Upper lobe of left lung (tissue), 6 donors: ENCODE measurements at regions not wholly inside any gene's neighbourhood (a gene's known extent, or its start where the extent isn't known, plus 50 kb on each side); places are given as distances from the start of the nearest gene placed in this dataset.
"Not testable (repeated sequence)": the region's sequence is repeated elsewhere in the genome, so short reads cannot be mapped to it uniquely, and the experiment has no call there.

Experiments
- ATAC-seq, 2 donors: fragments of 200-7000 bp; cut with Tn5 transposase; one replicate each; pipeline ENCODE4 v1.9.1; 2022; ENCODE audit warnings: mild to moderate bottlenecking in 2 of 2, moderate library complexity in 2 of 2; ENCODE audit not compliant: low FRiP score in 2 of 2
- DNase-seq, 2 donors: peaks; one replicate each; pipeline ENCODE4 v3.0.0-alpha.2; 2019 to 2020
- H3K27ac ChIP-seq, 4 donors: fragments of 200-600 bp; sonication (generic); one replicate each; pipeline ENCODE4 v1.5.1; 2016 to 2019
- H3K27me3 ChIP-seq, 4 donors: fragments of 200-600 bp; sonication (generic); one replicate each; pipeline ENCODE4 v1.5.1; 2017 to 2019
- H3K36me3 ChIP-seq, 4 donors: fragments of 200-600 bp; sonication (generic); one replicate each; pipeline ENCODE4 v1.5.1; 2016 to 2019
- H3K4me1 ChIP-seq, 4 donors: fragments of 200-600 bp; sonication (generic); one replicate each; pipeline ENCODE4 v1.5.1; 2018 to 2019
- H3K4me3 ChIP-seq, 4 donors: fragments of 200-600 bp; sonication (generic); one replicate each; pipeline ENCODE4 v1.5.1; 2017 to 2019; ENCODE audit warnings: mild to moderate bottlenecking in 2 of 4, moderate library complexity in 1 of 4
- H3K9me3 ChIP-seq, 4 donors: fragments of 200-600 bp; sonication (generic); one replicate each; pipeline ENCODE4 v1.5.1; 2018 to 2019
- EP300 ChIP-seq, 4 donors: sonication (generic); formaldehyde crosslinking; IDR thresholded peaks; one replicate each; pipeline ENCODE4 v1.5.1; 2017; ENCODE audit warnings: antibody characterized with exemption in 4 of 4, control low read depth in 2 of 4
- POLR2A ChIP-seq, 4 donors: fragments of 450-650 bp; IDR thresholded peaks; one replicate each; pipeline ENCODE4 v1.5.1; 2016 to 2017; ENCODE audit warnings: antibody characterized with exemption in 4 of 4, mild to moderate bottlenecking in 2 of 4
- POLR2AphosphoS5 ChIP-seq, 2 donors: sonication (generic); formaldehyde crosslinking; IDR thresholded peaks; one replicate each; pipeline ENCODE4 v1.5.1; 2017; ENCODE audit warnings: antibody characterized with exemption in 2 of 2
- WGBS, 2 donors: methylation state at CpG; one replicate each; pipeline ENCODE4 v1.1.5; 2017 to 2018; 5-methylcytosine and 5-hydroxymethylcytosine counted together
- TF ChIP-seq, protein P1 (sequence below), 6 experiments: fragments of 450-650 bp in 4 of 6; fragments of 200-600 bp in 2 of 6; sonication (generic) in 2 of 6; IDR thresholded peaks; one replicate each; pipeline ENCODE4 v1.5.1; 2016 to 2019; ENCODE audit warnings: antibody characterized with exemption in 6 of 6
- donor health status: DM: no; HTN: no; CAD: no; lungs with moderate emphysema.
- donor health status: DM: no; HTN: yes; CAD: no; lungs with severe emphysema.

DNA sequence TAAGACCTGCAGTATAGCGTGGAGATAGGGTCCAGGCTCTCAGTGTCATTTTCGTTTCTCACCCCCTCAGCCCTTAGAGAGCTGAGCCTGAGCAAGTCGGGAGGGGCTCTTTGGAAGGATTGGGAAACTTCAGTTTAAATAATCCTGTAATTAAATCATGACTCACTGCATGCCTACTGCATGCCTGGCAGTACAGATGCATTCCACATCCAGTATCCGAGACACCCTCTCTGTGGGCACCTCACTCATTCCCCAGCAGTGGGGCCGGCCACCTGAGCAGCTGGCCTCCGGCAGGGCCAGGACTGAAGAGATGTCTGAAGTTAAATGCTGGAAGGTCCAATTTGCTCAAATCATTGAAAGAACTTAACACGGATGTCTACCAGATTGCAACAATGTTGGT is 316.6 kb downstream of the THBS2 start:
- WGBS, 2 donors: 69 to 74% methylated on average over 7 of the region's 7 CpGs
- ATAC-seq (no peak), DNase-seq (no peak)
- Histone ChIP-seq H3K36me3 (no peaks in the 10 kb centered on the region), H3K4me1 (no peaks in the 10 kb centered on the region), H3K27ac (no peak overlapping the region), H3K27me3 (no peaks in the 10 kb centered on the region), H3K4me3 (no peak overlapping the region), H3K9me3 (peaks cover 0 to 2% (median 0%) of the 10 kb centered on the region in 4 donors)
- TF ChIP-seq POLR2AphosphoS5 (IDR thresholded peaks at IDR 0.05): no peak
- TF ChIP-seq, protein P1, sequence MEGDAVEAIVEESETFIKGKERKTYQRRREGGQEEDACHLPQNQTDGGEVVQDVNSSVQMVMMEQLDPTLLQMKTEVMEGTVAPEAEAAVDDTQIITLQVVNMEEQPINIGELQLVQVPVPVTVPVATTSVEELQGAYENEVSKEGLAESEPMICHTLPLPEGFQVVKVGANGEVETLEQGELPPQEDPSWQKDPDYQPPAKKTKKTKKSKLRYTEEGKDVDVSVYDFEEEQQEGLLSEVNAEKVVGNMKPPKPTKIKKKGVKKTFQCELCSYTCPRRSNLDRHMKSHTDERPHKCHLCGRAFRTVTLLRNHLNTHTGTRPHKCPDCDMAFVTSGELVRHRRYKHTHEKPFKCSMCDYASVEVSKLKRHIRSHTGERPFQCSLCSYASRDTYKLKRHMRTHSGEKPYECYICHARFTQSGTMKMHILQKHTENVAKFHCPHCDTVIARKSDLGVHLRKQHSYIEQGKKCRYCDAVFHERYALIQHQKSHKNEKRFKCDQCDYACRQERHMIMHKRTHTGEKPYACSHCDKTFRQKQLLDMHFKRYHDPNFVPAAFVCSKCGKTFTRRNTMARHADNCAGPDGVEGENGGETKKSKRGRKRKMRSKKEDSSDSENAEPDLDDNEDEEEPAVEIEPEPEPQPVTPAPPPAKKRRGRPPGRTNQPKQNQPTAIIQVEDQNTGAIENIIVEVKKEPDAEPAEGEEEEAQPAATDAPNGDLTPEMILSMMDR (IDR thresholded peaks at IDR 0.05): no peak

DNA sequence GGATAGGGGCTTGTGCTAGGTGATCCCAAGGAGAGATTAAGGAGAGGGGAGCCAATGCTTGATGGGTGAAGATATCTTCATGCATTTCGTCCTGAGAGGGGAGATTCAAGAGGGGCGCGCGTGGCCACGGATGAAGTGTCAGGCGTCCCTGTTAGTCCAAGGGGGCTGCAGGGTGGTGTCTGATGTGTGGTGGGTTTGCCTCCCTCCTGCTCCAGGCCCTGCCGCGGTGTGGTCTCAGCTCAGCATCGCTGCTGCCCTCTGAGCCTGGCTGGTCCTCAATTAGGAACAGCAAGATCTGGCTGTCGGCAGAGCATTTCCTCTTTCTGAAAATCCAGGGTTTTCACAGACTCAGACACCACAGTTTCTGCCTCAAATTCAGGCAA is 318.0 kb downstream of the THBS2 start:
- Histone ChIP-seq H3K27ac (no peak overlapping the region), H3K36me3 (no peaks in the 10 kb centered on the region), H3K9me3 (peaks cover 0 to 3% (median 0%) of the 10 kb centered on the region in 4 donors), H3K27me3 (no peaks in the 10 kb centered on the region), H3K4me1 (no peaks in the 10 kb centered on the region), H3K4me3 (no peak overlapping the region)
- TF ChIP-seq POLR2AphosphoS5 (IDR thresholded peaks at IDR 0.05) (no peak), EP300 (IDR thresholded peaks at IDR 0.05) (no peak)
- DNase-seq: no peak
- no peak for ATAC-seq
- 59 to 74% methylated on average over 10 of the region's 10 CpGs for WGBS, 2 donors

GRCh38 chr6:168934660-168935627 is 318.7 kb downstream of the THBS2 start:
- no peak for ATAC-seq
- H3K4me1 ChIP-seq: no peaks in the 10 kb centered on the region
- H3K27ac ChIP-seq: no peak overlapping the region
- DNase-seq: no peak
- H3K36me3 ChIP-seq: no peaks in the 10 kb centered on the region
- H3K27me3 ChIP-seq: no peaks in the 10 kb centered on the region
- H3K9me3 ChIP-seq: peaks cover 0 to 3% (median 0%) of the 10 kb centered on the region in 4 donors
- 53 to 69% methylated on average over 24 to 25 of the region's 25 CpGs for WGBS, 2 donors
- TF ChIP-seq EP300 (IDR thresholded peaks at IDR 0.05) (no peak), POLR2A (IDR thresholded peaks at IDR 0.05) (no peak), POLR2AphosphoS5 (IDR thresholded peaks at IDR 0.05) (no peak)
- TF ChIP-seq, protein P1 (IDR thresholded peaks at IDR 0.05): no peak
- H3K4me3 ChIP-seq: no peak overlapping the region

GRCh38 chr6:168932171-168932570 is 321.5 kb downstream of the THBS2 start:
- 80 to 81% methylated on average over 16 of the region's 16 CpGs for WGBS, 2 donors
- not testable (repeated sequence) for H3K27me3 ChIP-seq

DNA sequence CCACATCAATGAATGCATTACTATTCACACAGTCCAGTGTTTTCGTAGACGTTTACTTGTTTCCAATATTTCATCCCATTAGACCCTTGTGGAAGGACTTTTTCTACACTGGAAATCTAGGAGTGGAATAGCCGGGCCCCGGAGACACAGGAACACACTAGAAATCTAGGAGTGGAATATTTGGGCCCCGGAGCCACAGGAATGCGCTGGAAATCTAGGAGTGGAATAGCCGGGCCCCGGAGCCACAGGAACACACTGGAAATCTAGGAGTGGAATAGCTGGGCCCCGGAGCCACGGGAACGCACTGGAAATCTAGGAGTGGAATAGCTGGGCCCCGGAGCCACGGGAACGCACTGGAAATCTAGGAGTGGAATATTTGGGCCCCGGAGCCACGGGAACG is 322.6 kb downstream of the THBS2 start:
- H3K36me3 ChIP-seq, H3K27ac ChIP-seq, ATAC-seq, DNase-seq, H3K4me3 ChIP-seq, H3K4me1 ChIP-seq, H3K9me3 ChIP-seq, H3K27me3 ChIP-seq: not testable (repeated sequence)
- WGBS, 2 donors: 75 to 79% methylated on average over 17 of the region's 17 CpGs

More at GRCh38 chr6:168932171-168932570, 321.5 kb downstream of the THBS2 start:
- H3K27ac ChIP-seq, H3K4me3 ChIP-seq, H3K9me3 ChIP-seq, H3K4me1 ChIP-seq, ATAC-seq, DNase-seq, H3K36me3 ChIP-seq: not testable (repeated sequence)

DNA sequence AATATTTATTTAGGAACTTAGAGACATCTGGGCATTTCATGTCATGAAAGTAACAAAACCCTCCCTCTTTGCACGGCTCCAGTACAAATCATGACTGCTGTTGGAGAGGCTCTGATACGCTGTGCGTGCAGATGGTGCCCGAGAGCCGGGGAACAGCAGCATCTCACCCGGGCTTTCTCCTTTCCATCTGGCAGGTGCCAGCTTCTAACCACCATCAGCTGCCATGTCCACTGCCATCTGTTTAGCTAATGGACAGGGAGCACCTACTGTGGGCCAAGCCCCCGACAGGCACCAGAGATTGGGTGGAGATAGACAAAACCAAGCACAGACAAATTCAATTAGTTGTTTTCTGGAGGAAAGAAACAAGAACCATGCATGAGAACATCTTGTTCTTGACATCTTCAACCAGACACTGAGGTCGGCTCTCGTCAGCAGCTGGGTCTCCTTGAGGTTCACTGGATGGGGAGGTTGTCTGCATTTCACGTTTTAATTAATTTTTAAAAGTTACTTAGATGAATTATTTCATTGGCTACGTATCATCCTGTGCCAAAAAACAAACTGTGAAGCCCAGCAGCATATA is 323.7 kb downstream of the THBS2 start:
- Histone ChIP-seq H3K27ac (no peak overlapping the region), H3K4me3 (no peak overlapping the region), H3K9me3 (peaks cover 0 to 3% (median 0%) of the 10 kb centered on the region in 4 donors), H3K36me3 (no peaks in the 10 kb centered on the region), H3K4me1 (no peaks in the 10 kb centered on the region), H3K27me3 (no peaks in the 10 kb centered on the region)
- TF ChIP-seq POLR2A (IDR thresholded peaks at IDR 0.05) (no peak), POLR2AphosphoS5 (IDR thresholded peaks at IDR 0.05) (no peak)
- TF ChIP-seq, protein P1 (IDR thresholded peaks at IDR 0.05): no peak
- ATAC-seq: no peak
- no peak for DNase-seq
- WGBS, 2 donors: 89 to 92% methylated on average over 11 of the region's 11 CpGs
